ENCODE measurements at regions not wholly inside any gene's neighbourhood (a gene's known extent, or its start where the extent isn't known, plus 50 kb on each side); places are given as distances from the start of the nearest gene placed in this dataset.

DNA sequence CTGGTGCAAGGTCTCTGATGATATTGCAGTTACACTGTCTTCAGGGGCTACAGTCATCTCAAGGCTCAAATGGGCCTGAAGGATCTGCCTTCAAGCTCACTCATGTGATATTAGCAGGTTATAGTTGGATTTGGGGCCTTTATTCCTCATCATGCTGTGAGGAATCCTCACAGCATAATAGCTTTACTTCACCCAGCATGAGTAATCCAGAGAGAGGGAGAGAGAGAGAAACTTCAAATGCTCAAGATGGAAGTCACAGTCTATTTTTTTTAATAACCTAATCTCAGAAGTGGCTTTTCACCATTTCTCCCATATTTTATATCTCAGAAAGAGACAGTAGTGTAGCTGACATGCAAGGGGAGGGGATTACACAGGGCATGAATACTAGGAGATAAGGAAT lies 658.7 kb downstream of the EPHA4 start:
- no peaks in the 10 kb centered on the region for H3K4me1 Mint-ChIP-seq

GRCh38 chr2:220915092-220915623 lies 656.9 kb downstream of the EPHA4 start:
- no peak overlapping the region for H3K27ac Mint-ChIP-seq
- no peaks in the 10 kb centered on the region for H3K9me3 Mint-ChIP-seq
- no peaks in the 10 kb centered on the region for H3K4me1 Mint-ChIP-seq
- peaks cover 8% of the 10 kb centered on the region for H3K27me3 Mint-ChIP-seq
- no peaks in the 10 kb centered on the region for H3K36me3 Mint-ChIP-seq
- H3K4me3 Mint-ChIP-seq, result no peak overlapping the region

More for the DNA sequence above, 658.7 kb downstream of the EPHA4 start:
- H3K27ac Mint-ChIP-seq, result no peak overlapping the region
- no peak overlapping the region for H3K4me3 Mint-ChIP-seq
- H3K9me3 Mint-ChIP-seq, result no peaks in the 10 kb centered on the region
- H3K36me3 Mint-ChIP-seq, result no peaks in the 10 kb centered on the region
- H3K27me3 Mint-ChIP-seq, result peaks cover 5% of the 10 kb centered on the region

DNA sequence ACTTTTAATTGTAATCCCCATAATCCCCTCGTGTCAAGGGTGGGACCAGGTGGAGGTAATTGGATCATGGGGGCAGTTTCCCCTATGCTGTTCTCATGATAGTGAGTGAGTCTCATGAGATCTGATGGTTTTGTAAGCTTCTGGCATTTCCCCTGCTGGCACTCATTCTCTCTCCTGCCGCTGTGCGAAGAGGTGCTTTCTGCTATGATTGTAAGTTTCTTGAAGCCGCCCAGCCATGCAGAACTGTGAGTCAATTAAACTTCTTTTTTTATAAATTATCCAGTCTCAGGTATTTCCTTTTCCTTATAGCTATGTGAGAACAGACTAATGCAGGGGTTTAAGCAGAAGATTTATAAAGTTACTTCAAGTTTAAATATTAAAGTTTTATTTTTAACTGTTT lies 655.2 kb downstream of the EPHA4 start:
- no peaks in the 10 kb centered on the region for H3K36me3 Mint-ChIP-seq
- H3K27me3 Mint-ChIP-seq, result peaks cover 8% of the 10 kb centered on the region

DNA sequence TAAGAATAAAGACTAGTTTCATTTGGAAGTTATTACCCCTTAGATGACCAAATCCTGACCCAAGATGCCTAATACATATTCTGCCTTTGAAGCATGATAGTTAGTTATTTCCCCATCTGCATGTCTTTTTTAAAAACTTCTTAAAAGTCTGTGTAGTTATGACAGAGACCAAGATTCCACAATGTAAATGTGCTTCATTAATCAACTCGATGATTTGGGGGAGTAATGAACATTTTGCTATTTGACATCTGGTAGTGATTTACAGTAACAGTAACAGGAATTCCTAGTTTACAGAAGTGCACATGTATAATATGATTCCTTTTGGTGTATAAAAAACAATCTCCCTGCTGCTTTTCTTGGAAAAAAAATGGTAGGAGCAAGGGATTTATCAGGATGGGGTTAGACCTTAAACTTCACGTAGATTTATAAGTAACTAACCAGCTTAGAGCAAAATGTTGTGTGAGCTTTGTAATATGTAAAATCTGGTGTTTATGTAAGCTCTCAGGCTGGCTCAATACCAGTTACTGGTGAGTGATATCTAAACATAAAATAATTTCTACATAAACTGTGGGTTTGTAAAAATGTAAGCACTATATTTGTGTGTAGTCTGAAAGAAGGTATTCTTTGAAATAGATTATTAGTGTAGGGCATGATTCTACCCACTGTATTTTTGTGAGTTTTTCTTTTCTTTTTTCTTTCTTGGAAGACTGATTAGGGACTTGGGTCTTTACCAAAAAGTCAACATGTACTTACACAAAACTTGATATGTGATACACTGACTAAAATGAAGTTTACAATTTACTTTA lies 641.6 kb downstream of the EPHA4 start:
- Mint-ChIP-seq H3K36me3 (no peaks in the 10 kb centered on the region), H3K4me1 (no peaks in the 10 kb centered on the region), H3K27me3 (peaks cover 1% of the 10 kb centered on the region), H3K4me3 (no peak overlapping the region), H3K9me3 (peaks cover 15% of the 10 kb centered on the region), H3K27ac (no peak overlapping the region)

More for the DNA sequence above, 655.2 kb downstream of the EPHA4 start:
- Mint-ChIP-seq H3K9me3 (no peaks in the 10 kb centered on the region), H3K4me3 (no peak overlapping the region), H3K4me1 (no peaks in the 10 kb centered on the region), H3K27ac (no peak overlapping the region)

DNA sequence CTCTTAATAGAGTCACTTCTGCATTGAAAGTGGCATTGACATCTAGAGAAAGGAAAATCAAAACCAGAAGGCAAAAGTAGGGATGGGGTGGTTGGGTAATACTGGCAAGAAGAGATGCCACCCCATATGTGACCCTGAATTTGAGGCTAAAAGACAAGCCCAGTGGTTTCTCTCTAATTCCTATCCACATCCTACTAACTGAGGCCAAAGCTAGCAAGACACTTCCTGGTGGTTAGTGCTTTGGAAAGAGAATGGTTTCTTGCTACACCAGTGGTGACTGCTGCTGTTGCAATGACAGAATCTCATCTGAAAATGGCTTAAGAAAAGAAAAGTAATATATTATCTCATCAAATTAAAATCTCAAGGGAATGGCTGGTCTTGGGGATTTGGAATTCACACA lies 640.6 kb downstream of the EPHA4 start:
- Mint-ChIP-seq H3K36me3 (no peaks in the 10 kb centered on the region), H3K27me3 (peaks cover 2% of the 10 kb centered on the region), H3K27ac (no peak overlapping the region), H3K4me1 (no peaks in the 10 kb centered on the region), H3K4me3 (no peak overlapping the region), H3K9me3 (peaks cover 15% of the 10 kb centered on the region)

DNA sequence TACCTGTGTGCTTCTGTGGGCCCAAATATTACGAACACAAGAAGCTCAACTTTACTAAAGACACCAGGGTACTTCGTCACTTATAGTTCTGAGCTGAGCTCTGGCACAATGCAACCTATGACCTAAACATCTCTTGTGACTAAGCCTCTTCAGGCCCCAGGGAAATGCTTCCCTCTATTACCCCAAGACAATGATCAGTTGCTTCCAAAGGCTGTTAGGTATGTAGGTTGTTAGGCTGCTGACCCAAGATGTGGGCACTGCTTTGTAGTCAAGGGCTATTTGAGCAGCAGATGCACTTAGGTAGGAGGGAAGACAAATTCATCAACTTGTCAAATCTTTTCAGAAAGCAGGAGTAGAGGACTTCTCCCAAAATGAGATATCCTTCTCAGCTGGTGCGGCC lies 640.1 kb downstream of the EPHA4 start:
- H3K4me3 Mint-ChIP-seq, result no peak overlapping the region
- peaks cover 2% of the 10 kb centered on the region for H3K27me3 Mint-ChIP-seq
- no peaks in the 10 kb centered on the region for H3K4me1 Mint-ChIP-seq
- H3K36me3 Mint-ChIP-seq, result no peaks in the 10 kb centered on the region
- no peak overlapping the region for H3K27ac Mint-ChIP-seq
- H3K9me3 Mint-ChIP-seq, result peaks cover 9% of the 10 kb centered on the region

DNA sequence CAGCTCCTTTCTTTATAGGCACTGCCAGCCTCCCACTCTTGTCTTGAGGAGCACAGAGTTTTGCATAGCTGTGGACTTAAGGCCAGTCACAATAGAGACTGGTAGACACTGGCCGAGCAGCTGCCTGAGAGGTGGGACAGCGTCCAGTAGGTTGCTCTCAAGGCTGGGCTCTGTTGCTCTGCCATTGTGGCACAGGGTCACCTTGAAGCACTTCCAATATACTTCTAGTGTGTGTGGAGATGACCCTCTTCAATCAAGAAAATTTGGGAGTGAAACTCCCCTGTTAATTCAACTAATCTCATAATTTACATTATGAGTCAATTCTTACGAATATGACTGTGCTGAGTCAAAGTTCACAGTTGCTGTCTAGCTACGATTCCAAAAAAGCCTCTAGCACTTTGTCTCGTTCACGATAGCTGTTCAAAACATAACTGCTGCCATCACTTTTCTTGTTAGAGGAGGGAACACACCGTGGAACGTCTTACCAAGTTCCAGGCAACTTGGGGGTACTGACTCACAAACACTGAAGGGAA lies 636.2 kb downstream of the EPHA4 start:
- no peaks in the 10 kb centered on the region for H3K4me1 Mint-ChIP-seq
- peaks cover 1% of the 10 kb centered on the region for H3K27me3 Mint-ChIP-seq
- no peaks in the 10 kb centered on the region for H3K9me3 Mint-ChIP-seq
- H3K4me3 Mint-ChIP-seq, result no peak overlapping the region
- H3K27ac Mint-ChIP-seq, result no peak overlapping the region
- H3K36me3 Mint-ChIP-seq, result no peaks in the 10 kb centered on the region

DNA sequence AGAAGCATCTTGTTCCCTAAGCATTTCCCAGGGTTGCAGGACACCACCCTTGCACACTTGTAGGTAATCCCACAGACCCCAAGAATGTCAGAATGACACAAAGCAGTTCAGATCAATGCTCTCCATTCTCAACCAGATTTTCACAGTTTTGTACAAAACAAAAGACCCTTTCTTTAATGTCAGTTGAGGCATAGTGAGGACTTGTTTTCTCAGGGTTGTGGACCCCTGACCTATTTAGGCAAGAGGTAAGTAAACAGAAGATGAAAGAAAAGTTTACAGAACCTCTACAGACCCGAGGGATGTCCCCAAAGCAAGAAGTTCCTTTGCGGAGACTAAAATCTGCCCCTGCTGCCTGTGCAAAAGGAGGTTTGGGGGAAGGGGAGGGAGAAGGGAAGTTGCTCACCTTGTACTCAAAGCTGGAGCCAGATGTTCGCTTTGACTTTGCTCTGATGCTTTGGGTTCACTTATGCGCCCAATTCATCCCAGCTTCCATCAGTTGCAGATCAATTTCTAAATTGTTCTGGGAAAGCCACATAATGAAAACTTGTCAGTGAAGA lies 635.4 kb downstream of the EPHA4 start:
- no peak overlapping the region for H3K4me3 Mint-ChIP-seq
- H3K27ac Mint-ChIP-seq, result no peak overlapping the region
- H3K9me3 Mint-ChIP-seq, result no peaks in the 10 kb centered on the region
- H3K4me1 Mint-ChIP-seq, result no peaks in the 10 kb centered on the region
- H3K27me3 Mint-ChIP-seq, result peaks cover 3% of the 10 kb centered on the region
- no peaks in the 10 kb centered on the region for H3K36me3 Mint-ChIP-seq

- Mint-ChIP-seq H3K27me3 (peaks cover 3% of the 10 kb centered on the region), H3K9me3 (no peaks in the 10 kb centered on the region), H3K36me3 (no peaks in the 10 kb centered on the region), H3K4me3 (no peak overlapping the region), H3K4me1 (no peaks in the 10 kb centered on the region), H3K27ac (no peak overlapping the region)
Observed at GRCh38 chr2:220937245-220937644, 634.9 kb downstream of the EPHA4 start.

GRCh38 chr2:220940646-220941045 lies 631.5 kb downstream of the EPHA4 start:
- H3K4me3 Mint-ChIP-seq, result no peak overlapping the region
- H3K27ac Mint-ChIP-seq, result no peak overlapping the region
- no peaks in the 10 kb centered on the region for H3K36me3 Mint-ChIP-seq
- no peaks in the 10 kb centered on the region for H3K4me1 Mint-ChIP-seq
- H3K27me3 Mint-ChIP-seq, result peaks cover 5% of the 10 kb centered on the region
- no peaks in the 10 kb centered on the region for H3K9me3 Mint-ChIP-seq

GRCh38 chr2:220941683-220942082 lies 630.4 kb downstream of the EPHA4 start:
- H3K9me3 Mint-ChIP-seq, result no peaks in the 10 kb centered on the region
- no peaks in the 10 kb centered on the region for H3K4me1 Mint-ChIP-seq
- no peak overlapping the region for H3K4me3 Mint-ChIP-seq
- no peak overlapping the region for H3K27ac Mint-ChIP-seq
- H3K36me3 Mint-ChIP-seq, result no peaks in the 10 kb centered on the region
- peaks cover 4% of the 10 kb centered on the region for H3K27me3 Mint-ChIP-seq

GRCh38 chr2:220946552-220946951 lies 625.6 kb downstream of the EPHA4 start:
- H3K36me3 Mint-ChIP-seq, result no peaks in the 10 kb centered on the region
- H3K4me3 Mint-ChIP-seq, result no peak overlapping the region
- no peaks in the 10 kb centered on the region for H3K9me3 Mint-ChIP-seq
- no peak overlapping the region for H3K27ac Mint-ChIP-seq
- H3K4me1 Mint-ChIP-seq, result no peaks in the 10 kb centered on the region
- peaks cover 5% of the 10 kb centered on the region for H3K27me3 Mint-ChIP-seq

- Mint-ChIP-seq H3K27ac (no peak overlapping the region), H3K36me3 (no peaks in the 10 kb centered on the region), H3K27me3 (peaks cover 5% of the 10 kb centered on the region), H3K4me3 (no peak overlapping the region), H3K4me1 (no peaks in the 10 kb centered on the region), H3K9me3 (peaks cover 5% of the 10 kb centered on the region)
Observed at GRCh38 chr2:220948579-220948978, 623.5 kb downstream of the EPHA4 start.

GRCh38 chr2:220949466-220949865 lies 622.6 kb downstream of the EPHA4 start:
- no peak overlapping the region for H3K4me3 Mint-ChIP-seq
- H3K9me3 Mint-ChIP-seq, result peaks cover 5% of the 10 kb centered on the region
- no peaks in the 10 kb centered on the region for H3K4me1 Mint-ChIP-seq
- no peak overlapping the region for H3K27ac Mint-ChIP-seq
- peaks cover 5% of the 10 kb centered on the region for H3K27me3 Mint-ChIP-seq
- no peaks in the 10 kb centered on the region for H3K36me3 Mint-ChIP-seq

DNA sequence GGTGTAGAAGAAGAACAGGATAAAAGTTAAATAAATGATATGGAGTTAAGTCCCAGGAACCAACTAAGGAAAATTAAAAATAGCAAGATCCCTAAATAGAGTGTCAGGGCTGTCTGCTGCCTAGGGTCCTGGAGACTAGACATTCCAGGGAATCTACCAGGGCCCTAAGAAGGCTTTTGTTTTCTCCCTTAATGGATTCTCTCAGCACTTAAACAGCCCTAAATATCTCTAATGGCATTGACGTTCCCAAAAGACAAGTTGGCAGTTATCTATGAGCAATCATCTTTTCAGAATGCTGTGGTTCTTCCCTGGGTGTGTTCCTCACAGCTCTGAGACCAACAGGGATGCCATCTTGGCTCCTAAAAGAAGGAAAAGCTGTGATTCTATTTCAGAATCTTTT lies 616.3 kb downstream of the EPHA4 start:
- Mint-ChIP-seq H3K36me3 (no peaks in the 10 kb centered on the region), H3K4me3 (no peak overlapping the region), H3K9me3 (peaks cover 5% of the 10 kb centered on the region), H3K27ac (no peak overlapping the region), H3K27me3 (peaks cover 5% of the 10 kb centered on the region), H3K4me1 (no peaks in the 10 kb centered on the region)

GRCh38 chr2:220956429-220956828 lies 615.7 kb downstream of the EPHA4 start:
- H3K4me1 Mint-ChIP-seq, result no peaks in the 10 kb centered on the region
- no peaks in the 10 kb centered on the region for H3K36me3 Mint-ChIP-seq
- H3K27ac Mint-ChIP-seq, result no peak overlapping the region
- H3K4me3 Mint-ChIP-seq, result no peak overlapping the region
- H3K27me3 Mint-ChIP-seq, result peaks cover 5% of the 10 kb centered on the region
- H3K9me3 Mint-ChIP-seq, result peaks cover 5% of the 10 kb centered on the region
